Liver (tissue), 8 donors: ENCODE measurements at regions not wholly inside any gene's neighbourhood (a gene's known extent, or its start where the extent isn't known, plus 50 kb on each side); places are given as distances from the start of the nearest gene placed in this dataset.

Source experiments
- DNase-seq: peaks from one replicate; pipeline ENCODE4 v3.0.0-alpha.2; 2017; ENCODE audit warnings: low spot score
- H3K27ac ChIP-seq, 2 donors: one replicate each; pipeline ENCODE4 v1.7.0; 2013; ENCODE audit warnings: inconsistent platforms in 2 of 2, low read length in 2 of 2, control low read depth in 1 of 2, low read depth in 1 of 2, mild to moderate bottlenecking in 1 of 2
- H3K27me3 ChIP-seq, 4 donors: one replicate each; pipeline versions ENCODE4 v1.6.1 to v1.7.0; 2013; ENCODE audit warnings: low read length in 3 of 4, inconsistent platforms in 1 of 4, mild to moderate bottlenecking in 1 of 4, moderate library complexity in 1 of 4; ENCODE audit not compliant: control insufficient read depth in 4 of 4, insufficient read depth in 4 of 4
- H3K36me3 ChIP-seq, 4 donors: one replicate each; pipeline versions ENCODE4 v1.6.1 to v1.7.0; 2013; ENCODE audit warnings: low read length in 3 of 4, mild to moderate bottlenecking in 3 of 4, low read depth in 1 of 4, moderate library complexity in 1 of 4; ENCODE audit not compliant: control insufficient read depth in 4 of 4, insufficient read depth in 3 of 4
- H3K4me1 ChIP-seq, 4 donors: one replicate each; pipeline versions ENCODE4 v1.6.1 to v1.7.0; 2013; ENCODE audit warnings: low read length in 3 of 4, mild to moderate bottlenecking in 3 of 4, moderate library complexity in 1 of 4; ENCODE audit not compliant: control insufficient read depth in 4 of 4, insufficient read depth in 4 of 4
- H3K4me3 ChIP-seq, 3 donors: one replicate each; pipeline versions ENCODE4 v1.6.1 to v1.7.0; 2013; ENCODE audit warnings: low read length in 3 of 3, control low read depth in 1 of 3, low read depth in 1 of 3, mild to moderate bottlenecking in 1 of 3
- H3K9ac ChIP-seq, 2 donors: one replicate each; pipeline ENCODE4 v1.7.0; 2013; ENCODE audit warnings: low read length in 2 of 2, mild to moderate bottlenecking in 2 of 2, moderate library complexity in 2 of 2, control low read depth in 1 of 2, low read depth in 1 of 2
- H3K9me3 ChIP-seq, 4 donors: one replicate each; pipeline versions ENCODE4 v1.6.1 to v1.7.0; 2013; ENCODE audit warnings: low read length in 3 of 4; ENCODE audit not compliant: control insufficient read depth in 4 of 4
- ATF3 ChIP-seq: IDR thresholded peaks from 2 replicates; pipeline ENCODE4 v1.6.1; 2016; ENCODE audit warnings: antibody characterized with exemption
- CTCF ChIP-seq: fragments of 150-350 bp; IDR thresholded peaks from 2 replicates; pipeline ENCODE4 v1.5.1; 2017; ENCODE audit warnings: improper control_type of control experiment, low read depth, low read length; ENCODE audit not compliant: missing input control
- EGR1 ChIP-seq, 2 donors: IDR thresholded peaks; 2 replicates each; pipeline ENCODE4 v1.6.1; 2016 to 2018; ENCODE audit warnings: antibody characterized with exemption in 2 of 2, low read depth in 2 of 2
- FOXA1 ChIP-seq: IDR thresholded peaks from 2 replicates; pipeline ENCODE4 v1.6.1; 2016; ENCODE audit warnings: antibody characterized with exemption
- FOXA2 ChIP-seq: IDR thresholded peaks from 2 replicates; pipeline ENCODE4 v1.6.1; 2016; ENCODE audit warnings: antibody characterized with exemption
- GABPA ChIP-seq, 2 donors: IDR thresholded peaks in 1 of 2; conservative IDR thresholded peaks in 1 of 2; 2 replicates each; pipeline ENCODE4 v1.6.1; 2016; ENCODE audit warnings: antibody characterized with exemption in 2 of 2, mild to moderate bottlenecking in 1 of 2, moderate library complexity in 1 of 2
- HNF4A ChIP-seq, 2 donors: conservative IDR thresholded peaks; 2 replicates each; pipeline ENCODE4 v1.6.1; 2016; ENCODE audit warnings: antibody characterized with exemption in 2 of 2, mild to moderate bottlenecking in 2 of 2
- HNF4G ChIP-seq: IDR thresholded peaks from 2 replicates; pipeline ENCODE4 v1.6.1; 2016; ENCODE audit warnings: antibody characterized with exemption
- JUND ChIP-seq, 2 donors: IDR thresholded peaks; 2 replicates each; pipeline ENCODE4 v1.6.1; 2016; ENCODE audit warnings: antibody characterized with exemption in 2 of 2
- MAX ChIP-seq: IDR thresholded peaks from 2 replicates; pipeline ENCODE4 v1.6.1; 2016; ENCODE audit warnings: antibody characterized with exemption
- NR2F2 ChIP-seq: IDR thresholded peaks from 2 replicates; pipeline ENCODE4 v1.6.1; 2016; ENCODE audit warnings: antibody characterized with exemption
- RAD21 ChIP-seq, 2 donors: IDR thresholded peaks; 2 replicates each; pipeline ENCODE4 v1.6.1; 2016; ENCODE audit warnings: antibody characterized with exemption in 2 of 2, mild to moderate bottlenecking in 2 of 2
- REST ChIP-seq: IDR thresholded peaks from 2 replicates; pipeline ENCODE4 v1.6.1; 2016; ENCODE audit warnings: antibody characterized with exemption, mild to moderate bottlenecking
- RXRA ChIP-seq, 2 donors: IDR thresholded peaks; 2 replicates each; pipeline ENCODE4 v1.6.1; 2017 to 2018; ENCODE audit warnings: antibody characterized with exemption in 2 of 2, mild to moderate bottlenecking in 1 of 2
- SP1 ChIP-seq: IDR thresholded peaks from 2 replicates; pipeline ENCODE4 v1.6.1; 2018; ENCODE audit warnings: antibody characterized with exemption, mild to moderate bottlenecking
- TAF1 ChIP-seq: conservative IDR thresholded peaks from 2 replicates; pipeline ENCODE4 v1.6.1; 2016; ENCODE audit warnings: antibody characterized with exemption, mild to moderate bottlenecking
- YY1 ChIP-seq: IDR thresholded peaks from 2 replicates; pipeline ENCODE4 v1.6.1; 2016; ENCODE audit warnings: antibody characterized with exemption, mild to moderate bottlenecking
- ZBTB33 ChIP-seq: IDR thresholded peaks from 2 replicates; pipeline ENCODE4 v1.6.1; 2016; ENCODE audit warnings: antibody characterized with exemption
- WGBS: extraction: QIAGEN DNeasy Blood & Tissue Kit; methylation state at CpG from one replicate; pipeline ENCODE4 v1.1.7; 2013; 5-methylcytosine and 5-hydroxymethylcytosine counted together
- donor health status: healthy.
- donor health status: healthy.
- donor health status: healthy.
- donor health status: healthy.
- donor health status: healthy.

GRCh38 chr1:221099747-221100595 is 220.7 kb downstream of the HLX start:
- no peak overlapping the region for H3K27ac ChIP-seq
- 89% methylated on average over 12 of the region's 12 CpGs for whole genome bisulfite sequencing
- H3K4me1 ChIP-seq: peaks cover 0 to 6% (median 2%) of the 10 kb centered on the region in 4 donors
- H3K9ac ChIP-seq: no peak overlapping the region
- H3K27me3 ChIP-seq: no peaks in the 10 kb centered on the region
- no peaks in the 10 kb centered on the region for H3K9me3 ChIP-seq
- no peaks in the 10 kb centered on the region for H3K36me3 ChIP-seq
- no peak for DNase-seq
- no peak overlapping the region for H3K4me3 ChIP-seq
- TF ChIP-seq ZBTB33: no peak
- no peak for TF ChIP-seq FOXA2
- no peak for TF ChIP-seq JUND (IDR thresholded peaks at IDR 0.05)
- no peak for TF ChIP-seq RXRA (IDR thresholded peaks at IDR 0.05)
- no peak for TF ChIP-seq HNF4A (conservative IDR thresholded peaks at IDR 0.05)
- no peak for TF ChIP-seq FOXA1
- no peak for TF ChIP-seq GABPA (IDR thresholded peaks at IDR 0.05 in 1 of 2, conservative IDR thresholded peaks at IDR 0.05 in 1 of 2)
- TF ChIP-seq YY1: no peak
- no peak for TF ChIP-seq CTCF
- TF ChIP-seq ATF3: no peak
- no peak for TF ChIP-seq RAD21 (IDR thresholded peaks at IDR 0.05)
- TF ChIP-seq EGR1 (IDR thresholded peaks at IDR 0.05; ENCODE audit: low read depth in 2 of 2): no peak
- TF ChIP-seq MAX: no peak
- TF ChIP-seq SP1: no peak
- no peak for TF ChIP-seq NR2F2
- no peak for TF ChIP-seq REST
- no peak for TF ChIP-seq HNF4G
- TF ChIP-seq TAF1: no peak
